ENCODE measurements at regions not wholly inside any gene's neighbourhood (a gene's known extent, or its start where the extent isn't known, plus 50 kb on each side); places are given as distances from the start of the nearest gene placed in this dataset.
"Not testable (repeated sequence)": the region's sequence is repeated elsewhere in the genome, so short reads cannot be mapped to it uniquely, and the experiment has no call there.

DNA sequence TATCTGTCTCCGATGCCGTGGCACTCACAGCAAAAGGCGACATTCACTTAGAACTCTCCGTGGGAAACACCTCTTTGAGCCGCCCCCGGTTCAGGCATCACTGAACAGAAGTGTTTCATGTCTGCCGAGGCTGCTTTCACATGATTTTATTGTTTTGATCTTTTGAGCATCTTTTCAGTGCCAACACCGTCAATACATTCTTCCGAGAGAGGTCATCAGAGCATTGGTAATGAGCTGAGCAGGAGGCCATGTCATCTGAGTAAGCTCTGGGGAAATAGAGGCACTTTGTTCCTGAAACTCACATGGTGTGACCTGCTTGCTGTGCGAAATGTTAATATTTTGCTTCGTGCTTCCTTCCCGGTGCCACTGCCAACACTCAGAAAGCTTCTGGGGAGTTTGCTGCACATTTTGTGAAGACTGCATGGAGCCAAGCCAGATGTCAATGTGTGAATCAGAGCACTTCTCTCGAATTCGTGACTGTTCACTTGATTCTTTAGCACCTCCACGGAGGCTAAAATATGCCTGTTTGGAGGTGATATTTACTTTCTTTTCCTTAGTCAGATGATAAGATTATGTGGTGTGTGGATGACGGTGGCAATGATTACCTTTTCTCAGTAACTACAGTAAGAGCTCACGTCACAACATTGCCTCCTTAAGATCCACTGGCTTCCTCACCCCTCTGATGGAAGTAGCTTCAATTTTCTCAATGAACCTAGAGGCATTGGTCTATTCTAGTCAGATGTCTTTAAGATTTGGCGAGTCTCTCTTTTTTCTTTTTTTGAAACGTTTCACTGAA, 222.3 kb upstream of the HS3ST1 start:
- no peak for DNase-seq

DNA sequence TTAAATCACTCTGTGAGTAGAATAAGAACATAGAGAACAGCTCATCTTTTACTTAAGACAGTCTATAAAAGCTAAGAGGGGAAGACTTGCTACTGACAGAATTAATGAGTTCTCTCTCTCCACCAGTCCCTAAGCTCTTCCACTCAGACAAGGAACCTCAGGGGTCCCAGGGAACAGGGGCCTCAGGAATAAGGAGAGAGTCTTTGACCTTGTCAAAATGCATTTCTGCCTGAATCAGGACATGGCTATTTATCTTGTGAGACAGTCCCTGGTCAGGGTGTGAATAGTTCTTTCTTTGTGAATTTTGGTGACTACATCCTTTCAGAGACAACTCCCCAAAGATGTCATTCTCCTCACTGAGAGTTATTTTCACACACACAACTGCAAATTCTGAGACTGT, 218.7 kb upstream of the HS3ST1 start:
- DNase-seq, result no peak

- not testable (repeated sequence) for DNase-seq
These were observed 214.4 kb upstream of the HS3ST1 start for GRCh38 chr4:11643081-11643480.

DNA sequence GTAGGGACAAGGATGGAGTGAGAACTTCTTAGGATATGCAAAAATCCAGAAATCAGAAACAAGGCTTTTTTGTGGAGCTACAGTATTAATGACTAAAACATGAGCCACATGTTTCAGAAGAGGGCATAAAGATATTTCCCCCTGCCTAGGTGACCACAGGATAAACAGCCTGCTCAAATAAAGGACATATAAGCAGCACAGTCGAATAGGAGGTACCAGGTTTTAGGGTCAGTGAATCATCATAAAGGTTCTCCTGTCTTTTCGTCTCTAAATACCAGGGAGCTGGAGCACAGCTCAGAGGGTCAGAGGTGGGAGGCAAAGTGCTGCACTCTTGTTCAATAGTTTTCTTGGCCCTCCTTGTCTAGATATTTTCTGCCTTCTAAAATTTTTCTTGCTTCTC, 211.9 kb upstream of the HS3ST1 start:
- DNase-seq, result no peak

DNA sequence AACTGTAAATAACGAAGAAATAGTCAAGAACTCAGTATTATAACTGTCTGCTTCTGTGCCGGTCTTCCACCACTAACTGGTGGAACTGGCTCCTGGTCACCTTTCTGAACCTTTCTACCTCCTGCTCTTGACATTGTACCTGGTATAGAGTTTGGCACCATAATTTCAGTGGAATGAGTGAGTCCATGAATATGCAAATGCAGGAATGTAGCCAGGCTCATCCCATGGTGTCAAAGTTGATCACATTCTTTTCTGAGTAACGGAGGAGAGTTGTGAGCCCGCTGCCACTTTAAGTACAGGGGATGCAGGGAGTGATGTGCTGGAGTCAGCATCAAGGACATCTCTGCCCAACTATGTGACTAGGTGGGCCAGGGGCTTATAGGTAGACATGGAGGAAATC, 207.9 kb upstream of the HS3ST1 start:
- no peak for DNase-seq

DNA sequence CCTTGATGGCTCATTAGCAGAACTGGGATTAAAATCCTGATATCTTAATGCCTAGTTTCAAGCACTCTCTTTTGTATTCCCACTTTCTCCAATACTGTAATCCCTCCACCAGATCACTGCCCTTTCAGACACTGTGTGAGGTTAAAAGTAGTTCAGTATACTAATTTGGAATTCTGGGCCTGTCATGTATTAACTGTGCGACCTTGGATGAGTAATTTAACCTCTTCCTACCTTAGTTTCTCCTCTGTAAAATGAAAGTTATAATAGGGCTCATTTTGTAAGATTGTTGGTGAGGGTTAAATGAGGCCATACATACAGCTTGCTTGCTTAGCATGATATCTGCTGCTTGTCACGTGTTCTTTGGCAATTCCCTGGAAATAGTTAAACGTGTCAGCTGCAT, 207.3 kb upstream of the HS3ST1 start:
- no peak for DNase-seq

- DNase-seq, result no peak
These were observed 206.6 kb upstream of the HS3ST1 start for GRCh38 chr4:11635342-11635741.

DNA sequence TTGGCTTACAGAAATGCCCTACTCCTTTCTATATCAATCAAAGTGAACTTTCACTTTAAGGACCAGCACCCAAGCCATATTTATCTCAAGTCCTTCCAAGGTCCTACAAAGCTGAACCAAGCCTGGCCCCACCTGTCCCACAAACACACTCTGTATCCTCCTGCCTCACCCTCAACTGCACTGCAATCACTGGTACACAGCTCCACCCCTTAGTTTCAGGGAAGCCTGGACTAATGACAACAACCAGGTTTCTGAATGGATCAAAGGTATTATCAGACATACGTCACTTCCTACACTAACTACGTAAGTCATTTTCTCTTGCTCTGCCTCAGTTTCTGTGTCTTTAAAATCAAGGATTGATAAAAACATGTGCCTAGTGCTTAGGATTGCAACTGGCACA, 205.6 kb upstream of the HS3ST1 start:
- DNase-seq, result no peak

DNA sequence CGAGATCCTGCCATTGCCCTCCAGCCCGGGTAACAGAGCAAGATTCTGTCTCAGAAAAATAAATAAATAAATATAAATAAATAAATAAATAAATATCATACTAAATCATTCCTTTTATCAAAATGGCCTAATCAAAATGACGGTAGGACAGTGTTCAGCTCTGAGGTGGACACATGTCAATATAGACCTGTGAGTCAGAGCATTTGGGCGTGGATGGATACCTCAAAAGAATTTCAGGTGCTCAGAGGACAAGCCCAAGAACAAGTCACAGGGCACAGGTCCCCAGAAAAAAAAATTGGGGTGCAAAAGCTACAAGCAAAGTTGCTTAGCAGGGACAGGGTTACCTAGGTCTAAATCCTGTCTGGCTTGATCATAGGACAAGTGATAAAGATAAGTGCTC, 204.7 kb upstream of the HS3ST1 start:
- DNase-seq, result no peak

DNA sequence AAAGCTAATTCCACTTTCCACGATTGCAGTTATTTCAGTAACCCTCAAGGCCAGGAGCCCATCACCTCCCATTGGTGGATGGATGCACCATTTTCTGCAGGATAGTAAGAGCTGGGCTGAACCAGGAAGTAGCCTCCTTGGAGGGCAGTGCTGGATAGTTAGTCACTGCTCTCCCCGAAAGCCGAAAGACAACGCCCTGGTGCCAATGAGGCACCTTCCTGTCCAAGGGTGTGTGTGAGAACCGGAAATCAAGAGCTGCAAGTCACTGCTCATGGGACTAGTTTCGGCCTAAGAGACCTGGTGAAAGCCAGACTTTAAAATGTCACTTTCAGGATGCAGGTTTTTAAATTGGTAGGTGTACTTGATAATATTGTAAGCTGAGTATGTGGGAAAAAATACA, 203.8 kb upstream of the HS3ST1 start:
- no peak for DNase-seq

DNA sequence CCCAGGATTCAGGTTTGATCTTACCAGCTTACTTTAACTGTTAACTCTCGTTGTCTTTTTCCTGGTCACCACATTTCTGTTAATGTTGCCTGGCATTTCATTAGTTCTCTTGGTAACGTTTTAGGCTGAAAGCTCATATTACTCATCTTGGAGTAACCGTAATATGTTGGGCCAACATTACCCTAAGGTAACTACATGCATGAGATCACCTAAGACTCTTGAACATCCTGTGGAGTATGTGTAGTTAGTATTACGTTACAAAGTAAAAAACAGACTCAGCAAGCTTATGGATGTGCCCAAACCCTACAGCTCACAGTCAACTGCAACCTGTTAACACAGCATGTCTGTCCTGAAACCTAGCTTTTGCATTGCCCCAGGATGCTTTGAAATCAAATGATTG, 203.3 kb upstream of the HS3ST1 start:
- no peak for DNase-seq

DNA sequence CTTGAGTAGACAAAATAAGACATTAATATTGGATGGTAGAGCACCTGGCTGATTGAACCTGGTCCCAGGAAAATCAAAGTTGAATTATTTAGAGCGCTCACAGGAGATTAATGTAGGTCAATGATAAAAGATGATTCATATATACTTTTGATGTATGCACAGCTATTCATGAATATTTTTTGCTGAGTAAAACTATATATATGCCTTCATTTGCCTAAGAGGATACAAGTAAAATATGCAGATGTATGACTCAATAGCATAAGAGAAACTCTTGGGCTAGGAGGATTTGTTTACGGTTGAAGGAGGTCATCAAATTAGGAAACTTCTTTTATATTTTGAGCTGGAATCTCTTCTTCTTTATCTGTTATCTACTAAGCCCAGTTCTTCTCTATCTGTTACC, 202.7 kb upstream of the HS3ST1 start:
- DNase-seq, result no peak

DNA sequence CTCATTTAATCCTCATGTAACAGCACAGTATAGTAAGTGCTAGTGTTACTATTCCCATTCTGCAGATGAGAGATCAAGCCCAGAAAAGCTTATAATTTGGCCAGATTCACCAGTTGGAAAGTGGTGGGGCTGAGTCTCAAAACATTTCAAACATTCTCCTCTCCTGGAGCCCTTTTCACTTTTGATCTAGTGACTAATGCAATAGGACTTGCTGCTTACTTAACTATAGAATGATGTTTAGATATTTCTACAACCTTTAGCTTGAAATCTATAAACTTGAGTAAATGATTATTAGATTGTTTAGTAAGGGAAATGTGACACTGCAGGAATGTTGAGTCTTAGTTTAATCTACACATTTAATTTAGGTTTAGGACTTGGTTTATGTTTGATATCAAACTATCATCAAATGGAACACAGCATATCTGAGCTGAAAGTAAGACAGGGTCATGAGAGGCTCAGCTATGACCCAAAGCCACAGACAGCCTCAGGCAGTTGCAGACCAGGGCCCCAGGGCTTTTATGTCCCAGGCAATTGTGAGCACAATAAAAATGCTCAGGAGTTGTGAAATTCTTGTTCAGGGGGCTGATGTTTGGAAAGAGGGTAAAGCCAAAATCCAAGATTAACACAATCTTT, 199.5 kb upstream of the HS3ST1 start:
- DNase-seq, result no peak

GRCh38 chr4:11626066-11626465, 197.4 kb upstream of the HS3ST1 start:
- DNase-seq, result no peak

DNA sequence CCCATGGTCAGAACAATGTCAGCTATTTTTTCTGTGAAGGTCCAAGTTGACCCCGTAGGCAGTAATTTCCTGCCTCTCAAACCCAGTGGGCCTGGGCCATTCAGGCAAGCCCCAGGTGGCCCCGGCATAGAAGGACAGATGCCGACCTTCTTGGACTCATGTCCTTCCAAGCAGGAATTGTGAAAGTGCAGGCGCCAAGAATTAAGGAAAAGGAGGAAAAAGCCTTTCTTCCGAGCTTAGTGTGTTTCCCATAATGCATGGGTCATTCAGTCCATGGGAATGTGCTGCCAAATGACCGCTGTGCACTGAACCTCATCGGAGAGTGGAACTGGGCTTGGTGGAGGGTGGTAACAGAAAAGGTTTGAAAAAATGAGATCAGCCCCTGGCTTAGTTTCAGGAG, 196.5 kb upstream of the HS3ST1 start:
- DNase-seq, result no peak

- DNase-seq, result no peak
These were observed 195.7 kb upstream of the HS3ST1 start for GRCh38 chr4:11624370-11624769.

- DNase-seq, result no peak
These were observed 195.0 kb upstream of the HS3ST1 start for GRCh38 chr4:11623726-11624037.

DNA sequence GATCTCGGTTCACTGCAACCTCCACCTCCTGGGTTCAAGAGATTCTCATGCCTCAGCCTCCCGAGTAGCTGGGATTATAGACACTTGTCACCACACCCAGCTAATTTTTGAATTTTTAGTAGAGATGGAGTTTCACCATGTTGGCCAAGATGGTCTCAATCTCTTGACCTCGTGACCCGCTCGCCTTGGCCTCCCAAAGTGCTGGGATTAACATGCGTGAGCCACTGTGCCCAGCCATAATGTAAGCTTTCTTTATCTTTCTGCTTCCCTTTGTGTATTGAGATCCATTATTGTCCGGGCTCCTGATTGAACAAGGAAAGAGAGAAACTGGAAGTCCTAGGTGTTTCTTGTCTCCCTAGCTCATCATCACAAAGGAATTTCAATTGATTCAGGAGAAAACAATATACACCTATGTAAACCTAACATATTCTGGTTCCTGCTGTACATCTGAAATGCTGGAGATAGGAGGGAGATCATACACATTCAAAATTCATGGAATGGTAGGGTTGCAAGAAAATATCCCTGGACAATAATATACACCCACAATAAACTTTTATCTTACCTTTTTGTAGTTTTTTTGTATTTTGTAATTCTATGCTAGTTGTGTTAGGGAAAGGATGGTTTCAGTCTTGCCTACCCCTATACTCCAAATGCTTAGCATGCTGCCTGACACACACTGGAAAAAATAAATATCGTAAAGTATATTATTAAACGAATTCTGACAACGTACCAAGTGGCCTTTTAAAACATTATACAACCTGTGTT, 194.4 kb upstream of the HS3ST1 start:
- no peak for DNase-seq

DNA sequence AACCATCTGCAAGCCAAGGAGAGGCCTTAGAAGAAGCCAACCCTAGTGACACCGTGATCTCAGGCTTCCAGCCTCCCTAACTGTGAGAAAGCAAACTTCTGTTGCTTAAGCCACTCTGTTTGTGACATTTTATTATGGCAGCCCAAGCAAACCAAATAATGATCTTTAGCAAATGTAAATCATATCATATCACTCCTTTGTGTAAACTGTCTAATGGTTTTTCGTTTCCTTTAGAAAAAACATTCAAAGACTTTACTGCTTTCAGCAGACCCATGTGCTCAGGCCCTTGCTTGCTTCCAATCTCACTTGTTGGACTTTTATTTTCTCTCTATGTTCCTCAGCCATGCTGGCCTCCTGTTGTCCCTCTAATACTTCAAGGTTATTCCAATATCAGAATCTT, 192.2 kb upstream of the HS3ST1 start:
- DNase-seq, result no peak

GRCh38 chr4:11618666-11619282, 190.1 kb upstream of the HS3ST1 start:
- DNase-seq, result no peak

GRCh38 chr4:11616856-11617255, 188.2 kb upstream of the HS3ST1 start:
- no peak for DNase-seq

- DNase-seq, result no peak
These were observed 186.9 kb upstream of the HS3ST1 start for GRCh38 chr4:11615601-11616000.

- no peak for DNase-seq
These were observed 185.7 kb upstream of the HS3ST1 start for GRCh38 chr4:11614426-11614825.

DNA sequence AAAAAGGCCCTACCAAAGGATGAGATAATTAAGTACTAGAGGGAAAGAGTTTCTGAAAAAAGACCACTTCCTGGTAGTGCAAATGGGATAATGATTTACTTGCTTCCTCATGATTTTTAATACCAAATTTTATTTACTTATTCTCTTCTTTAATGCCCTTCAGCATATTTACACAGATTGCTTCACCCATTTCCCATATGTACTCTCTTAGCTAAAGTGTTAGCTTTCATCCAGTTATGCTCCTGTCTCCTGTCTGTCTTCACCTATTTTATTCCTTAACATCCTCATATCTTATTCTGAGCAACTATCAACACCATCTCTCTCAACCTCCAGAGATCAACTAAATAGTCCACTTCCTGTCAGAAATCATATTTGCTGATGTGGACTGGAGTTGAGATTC, 183.2 kb upstream of the HS3ST1 start:
- no peak for DNase-seq
